GM19463 (cell line): ENCODE measurements at regions not wholly inside any gene's neighbourhood (a gene's known extent, or its start where the extent isn't known, plus 50 kb on each side); places are given as distances from the start of the nearest gene placed in this dataset.

Experiments
- ATAC-seq: cut with Tn5 transposase; IDR thresholded peaks from one replicate; pipeline ENCODE4 v1.9.1; 2021; ENCODE audit warnings: mild to moderate bottlenecking, moderate library complexity; ENCODE audit not compliant: unreplicated experiment

DNA sequence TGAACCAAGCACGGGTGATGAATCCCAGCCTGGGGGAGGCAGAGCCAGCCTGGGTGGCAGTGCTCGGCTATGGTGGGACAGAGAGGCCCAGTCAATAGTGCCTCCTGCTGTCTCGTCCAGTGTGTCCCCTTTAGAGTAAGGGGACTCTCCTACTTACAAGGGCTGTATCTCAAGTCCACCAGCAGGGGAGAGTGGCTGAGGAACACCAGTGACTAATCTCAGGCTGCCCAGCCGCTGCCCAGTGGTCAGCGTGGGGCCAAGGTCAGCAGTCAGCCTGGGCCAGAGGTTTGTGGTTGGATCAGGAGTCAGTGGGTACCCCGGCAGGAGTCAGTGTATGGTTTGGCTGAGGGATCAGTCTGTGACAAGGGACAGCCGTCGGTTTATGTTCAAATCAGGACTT, 109.2 kb upstream of the RUNX3 start:
- ATAC-seq = no peak

DNA sequence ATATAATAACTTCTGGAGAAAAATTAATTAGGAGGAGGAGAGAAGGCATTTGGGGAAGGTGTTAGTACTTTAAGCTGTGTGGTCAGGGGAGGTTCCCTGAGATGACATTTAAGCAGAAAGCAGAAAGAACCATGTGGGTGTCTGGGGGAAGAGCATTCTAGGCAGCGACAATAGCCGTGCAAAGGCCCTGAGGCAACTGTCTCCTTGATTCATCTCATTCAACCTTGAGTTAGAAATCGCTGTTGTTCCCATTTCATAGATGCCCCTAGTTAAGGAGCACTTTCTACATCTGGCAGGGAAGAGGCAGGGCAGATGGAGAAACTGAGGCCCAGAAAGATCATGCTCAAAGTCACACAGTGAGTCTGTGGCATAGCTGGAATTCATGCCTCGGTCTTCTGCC, 108.6 kb upstream of the RUNX3 start:
- ATAC-seq = no peak

DNA sequence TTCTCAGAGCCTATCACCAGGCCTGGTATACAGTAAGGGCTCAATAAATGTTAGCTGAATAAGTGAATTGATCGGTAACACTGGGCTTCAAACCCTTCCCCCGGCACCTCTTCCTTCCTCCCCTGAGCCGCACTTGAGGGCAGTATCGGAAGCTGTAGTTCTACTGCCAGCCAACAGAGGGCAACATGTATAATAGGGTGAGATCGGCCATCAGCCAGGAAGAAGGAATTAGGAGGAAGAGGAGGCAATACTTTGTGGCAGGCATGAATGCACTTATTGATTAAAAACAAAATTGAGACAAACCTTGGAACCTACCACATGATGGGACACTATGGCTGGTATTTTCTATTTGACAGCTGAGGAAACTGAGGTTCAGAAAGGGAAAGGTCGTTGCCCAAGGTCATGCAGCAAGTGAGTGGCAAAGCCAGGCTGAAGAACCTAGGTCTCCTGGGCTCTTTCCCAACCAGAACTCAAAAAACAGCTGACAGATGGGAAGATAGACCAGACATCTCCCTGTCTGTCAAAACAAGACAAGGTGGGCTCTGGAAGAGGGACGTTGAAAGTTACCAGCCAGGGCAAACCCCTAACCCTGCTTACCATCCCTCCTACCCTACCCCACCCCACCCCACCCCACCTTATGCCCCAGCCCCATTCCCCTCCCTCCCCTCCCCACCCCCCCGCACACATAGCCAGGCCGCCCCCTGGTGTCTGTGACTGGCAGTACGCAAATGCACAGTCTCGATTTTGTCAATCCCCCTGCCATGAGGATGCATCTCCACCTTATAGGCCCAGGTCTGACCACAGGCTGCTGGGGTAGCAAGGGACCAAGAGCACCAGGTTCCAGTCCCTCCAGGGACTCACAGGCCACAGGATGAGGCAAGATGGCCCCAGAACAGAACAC, 107.3 kb upstream of the RUNX3 start:
- ATAC-seq = no peak

DNA sequence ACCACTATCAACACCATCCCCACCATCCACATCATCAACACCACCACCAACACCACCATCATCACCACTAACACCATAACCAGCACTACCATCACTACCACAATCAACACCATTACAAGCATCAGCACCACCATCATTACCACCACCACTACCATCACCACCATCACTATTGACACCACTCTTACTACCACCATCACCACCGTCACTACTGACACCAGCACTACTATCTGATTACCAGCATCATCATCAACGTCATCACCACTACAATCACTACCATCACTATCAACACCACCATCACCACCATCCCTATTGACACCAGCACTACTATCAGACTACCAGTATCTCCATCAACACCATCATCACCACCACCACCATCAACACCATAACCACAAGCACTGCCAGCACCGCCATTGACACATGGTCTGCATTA, 106.1 kb upstream of the RUNX3 start:
- no peak for ATAC-seq

DNA sequence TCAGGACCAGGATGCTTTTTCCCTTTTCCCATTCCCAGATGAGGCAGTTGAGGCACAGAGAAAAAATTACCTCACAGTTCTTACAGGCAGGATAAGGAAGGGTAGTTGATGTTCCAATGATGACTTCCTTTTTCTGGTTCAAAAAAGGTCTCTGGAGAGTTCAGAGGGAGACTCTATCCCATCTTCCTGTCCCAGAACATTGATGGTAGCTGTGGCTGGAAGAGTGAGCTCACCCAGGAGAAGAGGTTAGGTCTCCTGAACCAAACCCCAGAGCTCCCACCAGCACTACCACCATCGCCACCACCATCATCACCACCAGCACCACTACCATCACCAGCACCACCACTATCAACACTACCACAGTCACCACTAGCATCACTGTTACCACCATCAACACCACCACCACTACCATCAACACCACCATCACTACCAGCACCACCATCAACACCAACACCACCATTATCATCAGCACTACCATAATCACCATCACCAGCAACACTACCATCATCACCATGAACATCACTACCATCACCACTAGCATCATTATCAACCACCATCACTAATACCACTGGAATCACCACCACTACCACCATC, 105.5 kb upstream of the RUNX3 start:
- ATAC-seq = no peak

DNA sequence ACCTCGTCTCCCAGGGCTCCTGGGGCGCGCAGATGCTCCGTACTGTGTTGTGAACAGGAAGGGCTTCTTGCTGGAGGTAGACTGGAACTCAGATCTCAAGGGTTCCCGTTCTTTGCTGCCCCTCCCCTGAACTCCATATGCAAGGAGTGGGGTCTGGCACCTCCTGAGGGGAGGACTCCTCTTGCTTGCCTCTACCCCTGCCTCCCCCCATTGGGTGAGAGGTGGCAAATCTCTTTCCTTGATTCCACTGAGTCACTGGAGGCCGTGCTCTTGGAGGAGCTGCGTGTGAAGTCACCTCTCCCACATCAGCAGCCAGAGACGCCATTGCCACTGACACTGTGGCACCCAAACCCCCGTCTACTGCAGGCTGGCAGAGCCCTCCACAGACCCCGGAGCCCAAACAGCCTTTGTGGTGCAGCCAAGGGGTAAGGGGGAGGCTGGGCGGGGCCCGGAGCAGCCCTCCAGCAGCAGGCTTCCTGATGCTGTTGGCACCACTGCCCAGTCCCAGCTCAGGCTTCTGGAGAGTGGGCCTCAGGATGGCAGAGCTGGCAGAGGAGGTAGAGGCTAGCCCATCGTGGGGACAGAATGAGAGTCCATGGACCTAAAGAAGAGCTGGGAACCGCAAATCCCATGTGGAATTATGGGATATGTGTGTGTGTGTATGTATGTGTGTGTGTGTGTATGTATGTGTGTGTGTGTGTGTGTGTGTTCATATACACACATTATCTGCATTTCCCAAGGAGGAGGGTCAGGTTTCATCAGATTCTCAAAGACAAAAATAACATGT, 104.9 kb upstream of the RUNX3 start:
- ATAC-seq = no peak

DNA sequence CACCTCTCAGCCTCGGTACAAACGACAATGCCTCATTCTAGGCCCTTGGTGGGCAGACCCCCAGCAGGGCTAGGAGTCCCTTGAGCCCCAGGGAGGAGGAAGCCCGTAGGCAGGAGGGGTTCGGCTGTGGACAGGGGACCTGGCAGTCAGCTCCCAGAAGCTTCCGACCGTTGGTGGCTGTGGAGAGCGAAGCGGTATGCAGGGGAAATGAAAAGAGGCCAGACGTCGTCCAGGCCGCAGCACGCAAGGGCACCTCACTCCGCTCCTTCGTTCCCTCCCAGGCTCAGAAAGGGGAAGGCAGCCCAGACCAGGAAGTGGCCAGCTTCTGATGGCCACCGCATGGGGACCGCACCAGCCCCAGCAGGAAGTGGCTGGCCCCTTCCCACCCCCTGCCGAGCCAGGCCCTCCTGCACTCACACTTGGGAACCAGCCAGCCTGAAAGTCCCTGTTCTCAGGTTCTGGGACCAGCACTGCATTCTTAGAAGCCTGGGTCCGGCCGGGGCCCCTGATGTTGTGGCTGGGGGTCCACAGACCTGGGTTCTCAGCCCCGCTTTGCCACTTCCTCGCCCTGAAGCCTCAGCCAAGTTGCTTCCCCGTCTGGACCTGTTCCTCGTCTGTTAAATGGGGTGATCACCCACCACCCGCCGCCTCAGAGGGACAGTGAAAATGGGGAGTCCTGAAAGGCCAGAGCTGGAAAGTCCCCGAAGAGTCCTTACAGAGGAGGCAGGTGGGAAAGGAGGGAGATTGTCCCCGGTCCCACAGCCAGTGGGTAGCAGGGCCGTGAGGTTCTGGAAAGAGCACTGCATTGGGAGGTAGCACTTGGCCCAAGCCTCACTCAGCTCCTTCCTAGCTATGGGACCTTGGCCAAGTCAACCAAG, 104.0 kb upstream of the RUNX3 start:
- ATAC-seq = no peak

DNA sequence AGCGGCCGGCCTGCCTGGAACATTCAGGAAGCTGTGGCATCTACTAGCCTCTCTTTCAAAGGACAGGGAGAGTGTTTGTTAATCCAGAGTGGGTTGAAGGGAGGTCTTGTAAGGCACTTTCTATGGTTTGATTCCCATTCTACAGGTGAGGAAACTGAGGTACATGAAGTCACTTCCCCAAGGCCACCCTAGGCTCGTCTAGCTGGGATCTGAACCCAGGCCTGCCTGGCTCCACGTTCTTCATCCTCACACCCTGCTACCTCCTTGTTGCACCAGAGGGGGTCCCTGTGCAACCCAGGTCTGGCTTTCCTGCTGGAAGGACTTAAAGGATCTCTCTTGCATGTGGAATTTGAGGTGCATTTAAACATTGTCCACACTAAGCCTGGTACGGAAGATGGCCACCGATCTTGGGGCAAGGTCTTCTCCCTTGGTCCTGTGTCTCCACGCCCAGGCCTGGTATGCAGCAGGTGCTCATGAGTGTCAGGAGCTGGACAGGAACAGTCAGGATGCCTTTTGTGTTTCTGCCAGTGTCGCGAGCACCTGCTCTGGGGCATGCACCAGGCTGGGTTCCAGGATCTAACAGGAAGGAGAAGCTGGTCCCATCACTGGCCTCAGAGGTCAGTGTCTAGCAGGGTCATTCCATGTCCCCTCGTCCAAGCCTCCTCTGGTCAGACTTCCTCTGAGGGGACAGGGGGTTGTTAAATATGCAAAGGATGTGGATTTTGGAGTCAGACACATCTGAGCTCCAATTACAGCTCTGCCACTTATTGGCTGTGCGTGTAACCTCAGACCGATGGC, 103.2 kb upstream of the RUNX3 start:
- no peak for ATAC-seq

DNA sequence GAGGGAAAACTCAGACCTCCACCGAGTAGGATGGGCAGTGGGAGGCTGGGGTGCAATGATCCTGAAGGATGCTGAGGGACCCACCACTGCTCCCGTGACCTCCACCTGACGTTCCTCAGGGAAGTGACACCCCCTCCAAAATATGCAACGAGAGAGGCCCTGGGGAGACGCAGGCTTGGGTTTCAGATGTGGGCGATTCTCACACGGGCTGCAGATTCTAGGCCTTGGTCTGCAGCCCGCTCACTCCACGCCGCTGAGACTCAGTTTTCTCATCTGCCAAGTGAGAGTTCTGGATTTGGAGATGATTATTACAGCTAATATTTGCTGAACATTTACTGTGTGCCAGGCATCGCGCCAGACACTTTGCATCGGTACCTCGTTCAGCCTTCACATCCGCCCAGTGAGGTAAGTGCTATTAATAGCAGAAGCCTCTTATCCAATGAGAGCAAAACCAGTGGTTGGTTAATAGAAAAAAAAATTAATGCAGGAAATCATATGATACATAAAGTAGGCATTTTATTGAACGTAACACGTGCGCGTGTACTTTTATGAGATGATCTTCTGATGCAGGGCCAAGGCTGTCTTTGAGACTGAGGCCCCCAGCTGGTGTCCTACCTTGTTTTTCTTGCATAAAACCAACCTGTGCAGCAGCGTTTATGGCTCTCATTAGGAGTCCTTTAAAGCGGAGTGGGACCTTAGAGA, 102.0 kb upstream of the RUNX3 start:
- peak; percentile 37 for ATAC-seq

DNA sequence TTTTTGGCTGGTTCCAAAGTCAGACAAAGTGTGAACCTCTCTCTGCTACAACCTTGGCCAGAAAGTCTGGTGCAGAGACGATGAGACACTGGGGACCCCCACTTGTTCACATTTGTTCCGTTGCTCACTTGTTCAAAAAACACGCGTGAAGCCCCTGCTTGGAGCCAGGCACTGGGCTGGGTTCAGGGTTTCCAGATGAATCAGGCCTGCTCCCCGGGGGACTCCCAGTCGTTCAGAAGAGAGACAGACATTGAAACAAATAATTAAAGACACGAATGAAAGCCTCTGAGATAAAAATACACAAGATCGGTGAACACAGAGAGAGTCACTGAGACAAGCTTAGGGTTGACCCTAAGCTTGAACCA, 101.5 kb upstream of the RUNX3 start:
- peak; percentile 10 for ATAC-seq

DNA sequence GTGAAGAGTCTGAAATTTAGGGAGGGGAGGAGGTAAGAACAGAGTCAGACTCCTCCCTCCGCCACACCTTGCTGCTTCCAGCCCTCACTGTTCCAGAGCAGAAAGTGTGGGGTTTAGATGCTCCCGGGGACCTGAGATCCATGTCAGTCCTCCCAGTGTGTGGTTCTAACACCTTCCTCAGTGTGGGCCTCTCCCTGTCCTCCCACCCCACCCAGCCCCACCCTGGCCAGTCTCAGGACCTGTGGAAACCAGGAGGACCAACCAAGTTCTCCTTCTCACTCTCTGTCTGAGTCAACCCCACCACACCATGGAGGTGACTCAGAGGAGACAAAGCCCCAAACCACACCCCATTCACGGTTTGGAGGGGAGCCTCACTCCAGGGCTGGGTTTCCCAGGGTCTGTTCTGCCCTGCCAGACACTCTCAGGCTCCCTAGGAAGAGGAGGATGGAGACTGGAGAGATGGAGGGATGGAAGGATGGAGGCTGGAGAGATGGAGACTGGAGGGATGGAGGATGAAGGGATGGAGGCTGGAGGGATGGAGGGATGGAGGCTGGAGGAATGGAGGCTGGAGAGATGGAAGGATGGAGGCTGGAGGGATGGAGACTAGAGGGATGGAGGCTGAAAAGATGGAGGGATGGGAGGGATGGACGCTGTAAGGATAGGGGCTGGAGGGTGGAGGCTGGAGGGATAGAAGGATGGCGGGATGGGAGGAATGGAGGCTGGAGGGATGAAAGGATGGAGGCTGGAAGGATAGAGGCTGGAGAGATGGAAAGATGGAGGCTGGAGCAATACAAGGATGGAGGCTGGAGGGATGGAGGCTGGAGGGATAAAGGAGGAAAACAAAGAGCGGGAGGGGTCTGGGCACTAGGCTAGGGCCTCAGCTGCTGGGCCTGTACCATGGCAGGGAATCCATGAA, 100.9 kb upstream of the RUNX3 start:
- ATAC-seq = peak; percentile 47

DNA sequence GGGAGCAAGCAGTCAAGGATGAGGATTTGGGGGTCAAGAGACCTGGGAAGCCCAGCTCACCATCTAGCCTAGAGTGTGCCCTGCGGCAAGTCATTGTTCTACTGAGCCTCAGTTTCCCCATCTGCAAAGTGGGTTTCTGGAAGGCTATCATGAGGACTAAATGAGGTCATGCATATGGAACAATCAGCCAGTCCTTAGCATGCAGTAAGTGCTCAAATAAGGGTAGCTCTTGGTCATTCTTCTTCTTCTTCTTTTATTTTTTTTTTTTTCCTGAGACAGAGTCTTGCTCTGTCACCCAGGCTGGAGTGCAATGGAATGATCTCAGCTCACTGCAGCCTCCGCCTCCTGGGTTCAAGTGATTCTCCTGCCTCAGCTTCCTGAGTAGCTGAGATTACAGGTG, 99.9 kb upstream of the RUNX3 start:
- no peak for ATAC-seq

DNA sequence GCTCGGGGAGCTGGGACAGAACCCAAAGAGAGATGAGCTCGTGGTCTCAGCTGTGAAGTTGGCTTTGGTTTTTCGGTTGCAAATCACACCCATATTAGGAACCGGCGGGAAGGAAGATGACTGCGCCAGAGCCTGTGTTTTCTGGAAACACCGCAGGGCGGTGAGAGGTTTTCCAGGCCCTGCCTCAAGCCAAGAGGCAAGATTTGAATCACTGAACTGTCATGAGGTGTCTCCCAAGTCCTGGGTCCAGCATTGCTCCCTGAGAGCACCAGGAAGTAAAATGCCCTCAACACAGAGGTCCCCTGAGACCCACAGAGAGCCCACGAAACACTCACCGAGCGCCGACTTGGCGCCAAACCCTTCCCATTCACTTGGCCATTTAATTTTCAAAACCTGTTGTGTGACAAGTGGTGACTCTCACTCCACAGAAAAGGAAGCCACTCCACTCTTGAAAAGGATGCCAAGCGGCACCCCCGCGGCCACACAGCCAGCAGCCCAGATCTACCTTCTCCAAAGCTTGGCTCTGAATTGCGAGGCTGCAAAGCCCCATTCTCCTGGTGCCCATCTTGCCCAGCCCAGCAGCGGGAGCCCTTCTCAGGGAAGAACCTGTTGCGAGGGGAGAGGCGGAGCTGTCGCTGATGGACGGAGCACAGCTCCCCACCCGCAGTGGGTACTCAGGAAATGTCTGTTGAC, 99.0 kb upstream of the RUNX3 start:
- ATAC-seq = no peak

DNA sequence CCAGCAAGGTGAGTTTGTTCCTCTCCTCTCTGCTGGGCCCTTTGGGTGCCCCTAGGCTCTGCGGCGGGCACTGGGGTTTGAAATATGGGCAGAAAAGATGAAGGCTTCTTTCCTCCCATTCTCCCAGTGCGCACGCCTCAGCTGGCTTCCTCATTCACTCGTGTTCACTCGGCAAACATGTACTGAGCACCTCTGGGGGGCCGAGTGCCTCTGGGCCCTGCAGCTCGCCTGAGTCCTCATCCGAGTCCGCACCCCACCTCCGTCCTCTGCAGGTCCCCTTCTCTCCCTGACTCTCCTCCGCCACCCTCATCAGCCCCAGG, 98.5 kb upstream of the RUNX3 start:
- no peak for ATAC-seq

DNA sequence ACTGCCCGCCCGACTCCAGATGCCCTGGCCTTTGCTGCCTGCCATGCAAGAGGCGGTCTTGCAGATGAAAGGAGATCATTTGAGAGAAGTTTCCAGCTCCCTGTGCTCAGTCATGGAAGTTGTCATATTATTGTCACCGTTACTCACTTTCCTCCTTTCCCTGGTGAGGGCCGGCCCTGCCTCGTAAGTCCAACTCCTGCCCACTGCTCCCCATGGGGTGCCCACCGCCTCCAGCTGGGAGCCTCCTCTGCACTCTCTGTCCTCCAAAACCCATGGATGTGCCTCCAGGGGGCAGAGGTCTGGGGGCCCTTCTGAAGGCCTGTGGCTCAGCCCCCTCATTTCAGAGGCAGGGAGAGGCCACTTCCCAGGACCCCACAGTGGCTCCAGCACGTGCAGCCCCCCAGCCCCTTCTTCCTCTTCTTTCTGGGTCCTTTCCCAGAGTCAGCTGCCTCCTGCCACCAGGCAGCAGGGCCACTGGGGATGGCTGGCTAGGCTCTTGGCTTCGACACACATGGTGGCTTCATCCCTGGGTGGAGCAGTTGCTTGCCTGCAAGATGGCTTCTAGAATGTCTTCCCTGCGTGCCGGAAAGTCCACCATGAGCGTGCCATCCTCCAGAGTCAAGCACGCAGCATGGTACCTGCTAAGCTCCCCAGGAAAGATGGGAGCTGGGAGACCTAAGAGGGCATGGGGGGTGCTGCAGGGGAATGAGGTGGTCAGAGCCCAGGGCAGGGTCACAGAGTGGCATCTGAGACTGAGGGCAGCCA, 97.9 kb upstream of the RUNX3 start:
- ATAC-seq = no peak

DNA sequence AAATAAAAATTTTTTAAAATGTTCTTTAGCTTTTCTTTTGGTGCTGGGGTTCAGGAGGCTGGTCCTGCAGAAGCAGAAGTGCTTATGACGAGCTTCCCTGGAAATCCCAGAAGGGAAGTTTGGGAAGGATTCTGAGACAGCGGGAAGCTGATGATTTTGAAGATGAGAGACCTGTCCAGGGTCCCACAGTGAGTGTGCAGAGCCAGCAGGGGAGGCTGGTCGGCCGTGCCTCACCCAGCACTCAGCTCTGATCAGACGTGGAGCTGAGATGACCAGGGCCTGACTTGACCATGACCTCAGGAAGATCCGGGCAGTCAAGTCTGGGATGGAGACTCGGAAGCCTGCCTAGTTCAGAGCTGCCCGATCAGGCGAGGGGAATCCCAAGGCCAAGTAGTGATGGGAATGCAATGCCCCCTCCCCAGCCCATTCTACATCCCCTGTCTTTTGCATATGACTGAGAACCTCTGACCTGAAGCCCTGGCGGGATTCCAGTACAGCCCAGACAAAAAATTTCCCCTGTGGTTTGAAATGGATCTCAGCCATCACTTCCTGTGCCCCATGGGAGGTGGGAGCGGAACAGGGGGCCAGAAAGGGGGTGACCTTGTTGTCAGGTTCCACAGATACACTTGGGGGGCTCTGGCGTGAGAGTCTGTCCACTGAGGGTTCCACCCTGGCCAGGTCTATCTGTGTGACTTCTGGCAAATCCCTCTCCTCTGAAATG, 96.8 kb upstream of the RUNX3 start:
- no peak for ATAC-seq

DNA sequence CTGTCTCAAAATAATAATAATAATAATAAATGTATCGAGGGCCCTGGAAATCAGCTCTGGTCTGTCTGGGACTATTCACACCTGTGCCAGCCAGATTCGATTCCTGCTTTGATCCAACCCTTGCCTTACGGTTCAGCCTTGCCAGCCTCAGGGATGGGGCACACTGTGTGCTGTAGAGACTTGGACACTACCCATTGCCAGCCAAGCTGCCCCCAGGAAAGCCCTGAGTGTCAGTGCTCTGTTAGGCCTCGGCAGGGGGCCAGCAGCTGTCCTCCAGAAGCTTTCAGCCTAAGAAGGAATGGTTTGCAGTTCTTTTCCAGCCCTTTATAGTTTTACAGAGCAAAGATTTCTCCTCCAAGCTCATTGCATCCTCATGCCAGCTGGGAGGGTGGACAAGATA, 96.2 kb upstream of the RUNX3 start:
- no peak for ATAC-seq
